ENCODE measurements at regions not wholly inside any gene's neighbourhood (a gene's known extent, or its start where the extent isn't known, plus 50 kb on each side); places are given as distances from the start of the nearest gene placed in this dataset.
"Not testable (repeated sequence)": the region's sequence is repeated elsewhere in the genome, so short reads cannot be mapped to it uniquely, and the experiment has no call there.

DNA sequence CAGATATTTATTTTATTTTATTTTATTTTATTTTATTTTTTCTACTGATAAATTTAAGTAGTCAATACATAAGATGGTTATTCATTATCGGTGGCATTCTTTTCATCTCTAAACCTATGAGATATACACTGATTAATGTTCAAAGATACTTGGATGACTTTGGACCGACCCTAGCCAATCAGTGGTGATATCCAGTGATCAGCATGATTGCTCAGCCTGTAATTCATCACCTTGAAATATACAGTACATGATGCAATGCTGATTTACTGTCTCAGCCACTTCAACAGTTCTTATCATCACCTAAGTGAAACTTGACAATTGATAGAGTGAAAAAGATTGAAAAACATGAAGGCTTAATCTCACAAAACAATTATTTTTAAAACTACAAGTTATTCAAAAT, 1651.0 kb downstream of the REEP3 start:
- 67 to 70% (median 70%) methylated on average over 2 of the region's 2 CpGs for WGBS, 3 donors
- H3K27ac ChIP-seq (ENCODE audit: low read depth, low read length) = no peak overlapping the region

DNA sequence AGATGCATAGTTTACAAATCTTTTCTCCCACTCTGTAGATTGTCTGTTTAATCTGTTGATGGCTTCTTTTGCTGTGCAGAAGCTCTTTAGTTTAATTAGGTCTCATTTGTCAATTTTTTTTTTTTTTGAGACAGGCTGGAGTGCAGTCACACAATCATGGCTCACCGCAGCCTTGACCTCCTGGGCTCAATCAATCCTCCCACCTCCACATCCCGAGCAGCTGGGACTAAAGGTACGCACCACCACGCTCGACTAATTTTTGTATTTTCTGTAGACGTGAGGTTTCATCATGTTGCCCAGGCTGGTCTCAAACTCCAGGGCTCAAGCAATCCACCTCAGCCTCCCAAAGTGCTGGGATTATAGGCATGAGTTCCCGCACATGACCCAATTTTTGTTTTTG, 1655.8 kb downstream of the REEP3 start:
- 88 to 91% (median 89%) methylated on average over 7 of the region's 7 CpGs for WGBS, 3 donors
- H3K27ac ChIP-seq (ENCODE audit: low read depth, low read length) = no peak overlapping the region

DNA sequence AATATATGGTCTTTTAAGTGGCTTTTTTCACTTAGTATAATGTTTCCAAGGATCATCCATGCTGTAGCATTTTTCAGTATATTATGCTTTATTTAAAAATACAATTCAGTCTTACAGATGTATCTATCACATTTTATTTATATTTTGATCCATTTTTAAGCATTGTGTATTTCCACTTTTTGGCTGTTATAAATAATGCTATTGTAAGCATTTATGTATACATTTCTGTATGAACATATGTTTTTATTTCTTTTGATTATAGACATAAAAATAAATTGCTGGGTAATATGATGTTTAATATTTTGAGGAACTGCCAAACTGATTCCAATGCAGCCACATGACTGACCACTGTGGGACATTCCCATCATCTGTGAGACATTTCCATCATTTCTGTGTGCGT, 1662.0 kb downstream of the REEP3 start:
- H3K27ac ChIP-seq (ENCODE audit: low read depth, low read length) = no peak overlapping the region
- 93 to 95% (median 95%) methylated on average over 1 of the region's 1 CpG for WGBS, 3 donors

DNA sequence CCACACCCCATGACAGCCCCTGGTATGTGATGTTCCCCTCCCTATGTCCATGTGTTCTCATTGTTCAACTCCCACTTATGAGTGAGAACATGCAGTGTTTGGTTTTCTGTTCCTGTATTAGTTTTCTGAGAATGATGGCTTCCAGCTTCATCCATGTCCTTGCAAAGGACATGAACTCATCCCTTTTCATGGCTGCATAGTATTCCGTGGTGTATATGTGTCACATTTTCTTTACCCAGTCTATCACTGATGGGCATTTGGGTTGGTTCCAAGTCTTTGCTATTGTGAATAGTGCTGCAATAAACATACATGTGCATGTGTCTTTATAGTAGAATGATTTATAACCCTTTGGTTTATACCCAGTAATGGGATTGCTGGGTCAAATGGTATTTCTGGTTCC, 1665.5 kb downstream of the REEP3 start:
- WGBS, 3 donors = 76 to 94% (median 88%) methylated on average over 1 of the region's 1 CpG
- not testable (repeated sequence) for H3K27ac ChIP-seq (ENCODE audit: low read depth, low read length)

DNA sequence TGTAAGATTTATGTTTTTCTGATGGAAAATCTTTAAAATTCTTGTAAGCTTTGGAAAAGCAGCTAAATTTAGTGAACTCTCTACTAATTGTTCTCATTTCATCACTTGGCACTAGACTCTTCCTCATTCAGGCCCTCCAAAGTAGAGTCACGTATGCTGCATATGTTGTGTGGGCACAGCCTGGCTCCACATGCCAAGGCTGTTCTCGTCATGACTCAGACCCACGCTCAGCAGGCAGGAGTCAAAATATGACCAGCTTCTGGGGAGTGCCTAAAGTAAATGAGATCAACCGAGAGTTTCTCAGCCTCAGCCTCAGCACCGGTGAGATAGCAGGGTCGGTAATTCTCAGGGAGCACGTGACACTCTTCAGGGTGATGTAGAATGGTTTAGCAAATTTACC, 1672.9 kb downstream of the REEP3 start:
- WGBS, 3 donors = 89 to 90% (median 89%) methylated on average over 7 of the region's 7 CpGs
- H3K27ac ChIP-seq (ENCODE audit: low read depth, low read length) = no peak overlapping the region

DNA sequence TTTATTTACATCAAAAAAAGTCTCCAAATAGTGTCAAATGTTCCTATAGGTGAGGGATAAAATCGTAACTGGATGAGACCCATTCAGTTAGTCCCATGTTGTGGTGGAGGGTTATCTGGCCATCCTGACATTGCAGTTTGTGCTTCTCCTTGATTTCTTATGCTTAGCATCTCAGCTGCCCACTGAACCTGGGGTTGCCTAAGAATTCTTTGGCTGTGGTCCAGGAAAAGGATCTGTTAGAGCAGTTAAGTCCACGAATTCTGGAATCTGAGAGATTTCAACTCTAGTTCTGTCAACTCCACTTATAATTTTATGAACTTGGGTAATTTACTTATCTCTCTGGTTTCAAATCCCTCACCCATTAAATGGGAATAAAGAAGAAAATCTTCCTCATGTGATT, 1673.4 kb downstream of the REEP3 start:
- WGBS, 3 donors = 72 to 82% (median 73%) methylated on average over 2 of the region's 2 CpGs
- no peak overlapping the region for H3K27ac ChIP-seq (ENCODE audit: low read depth, low read length)

DNA sequence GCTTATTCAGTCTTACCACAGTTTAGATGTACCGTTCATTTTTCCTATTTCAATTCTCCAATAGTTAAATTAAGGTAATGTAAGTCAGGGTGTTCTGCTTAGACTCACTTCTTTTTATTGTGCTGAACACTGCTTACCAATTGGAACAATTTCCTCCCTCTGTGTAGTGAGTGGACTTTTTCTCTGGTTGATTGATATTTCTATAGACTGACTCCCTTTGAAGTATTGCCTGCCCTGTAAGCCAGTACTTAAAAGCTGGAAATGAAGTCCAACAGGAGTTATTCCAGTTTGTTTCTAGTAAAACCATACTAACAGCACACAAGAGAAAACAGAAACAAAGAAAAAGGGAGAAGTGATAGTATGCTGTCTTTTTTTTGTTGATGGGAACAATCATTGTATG, 1674.9 kb downstream of the REEP3 start:
- 53 to 70% (median 60%) methylated on average over 1 of the region's 1 CpG for WGBS, 3 donors
- no peak overlapping the region for H3K27ac ChIP-seq (ENCODE audit: low read depth, low read length)

DNA sequence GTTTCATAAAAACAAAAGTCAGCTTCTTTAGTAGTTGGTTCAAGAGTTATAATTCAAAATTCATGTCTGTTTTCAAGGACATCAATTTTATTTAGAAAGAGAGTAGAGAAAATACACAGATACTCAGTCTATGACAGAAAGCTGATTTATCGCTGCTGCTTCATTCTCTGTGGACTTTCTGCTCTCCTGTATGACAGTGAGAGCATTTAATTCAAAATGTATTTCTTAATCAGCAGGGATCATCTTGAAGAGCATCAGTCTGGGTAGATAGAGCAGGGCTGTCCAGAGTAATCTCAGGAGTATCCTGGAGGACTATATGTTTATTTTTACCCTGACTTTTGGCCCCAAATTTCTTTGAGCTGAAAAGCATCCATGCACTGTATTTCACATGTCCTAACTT, 1676.7 kb downstream of the REEP3 start:
- H3K27ac ChIP-seq (ENCODE audit: low read depth, low read length) = no peak overlapping the region
- WGBS, 3 donors = 75 to 89% (median 83%) methylated on average over 1 of the region's 1 CpG

DNA sequence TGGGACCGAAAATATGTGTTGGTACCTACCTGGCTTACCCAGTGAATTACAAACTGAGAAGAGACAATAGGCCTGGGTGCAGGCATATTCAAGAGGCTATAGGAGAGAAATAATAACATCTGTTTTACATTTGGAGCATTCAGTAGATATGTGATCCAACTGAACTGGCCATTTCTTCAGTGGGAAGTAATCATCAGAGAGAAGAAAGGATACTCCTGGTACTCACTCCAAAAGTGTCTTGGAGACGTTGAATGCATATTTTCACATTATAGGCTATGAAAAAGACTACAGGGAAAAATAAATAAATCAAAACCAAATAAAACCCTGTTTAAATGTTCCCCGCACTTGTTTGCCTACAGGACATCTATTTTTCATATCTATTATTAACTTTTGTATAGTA, 1680.3 kb downstream of the REEP3 start:
- 67 to 81% (median 75%) methylated on average over 3 of the region's 3 CpGs for WGBS, 3 donors
- H3K27ac ChIP-seq (ENCODE audit: low read depth, low read length) = no peak overlapping the region

DNA sequence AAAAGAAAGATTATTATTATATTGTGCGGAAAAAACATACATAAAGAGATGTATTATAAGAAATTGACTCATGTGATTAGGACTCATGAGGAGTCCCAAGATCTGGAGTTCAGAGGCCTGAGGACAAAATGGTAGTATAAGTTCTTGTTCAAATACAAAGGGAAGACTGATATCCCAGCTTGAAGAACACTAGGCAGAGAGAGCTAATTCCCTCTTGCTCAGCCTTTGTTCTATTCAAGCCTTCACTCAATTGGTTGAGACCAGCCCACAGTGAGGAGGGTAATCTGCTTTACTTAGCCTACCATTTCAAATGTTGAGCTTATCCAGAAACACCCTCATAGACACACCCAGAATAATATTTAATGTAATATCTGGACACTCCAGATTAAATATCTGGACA, 1683.8 kb downstream of the REEP3 start:
- no peak overlapping the region for H3K27ac ChIP-seq (ENCODE audit: low read depth, low read length)
- WGBS, 3 donors = 89 to 98% (median 92%) methylated on average over 1 of the region's 1 CpG

DNA sequence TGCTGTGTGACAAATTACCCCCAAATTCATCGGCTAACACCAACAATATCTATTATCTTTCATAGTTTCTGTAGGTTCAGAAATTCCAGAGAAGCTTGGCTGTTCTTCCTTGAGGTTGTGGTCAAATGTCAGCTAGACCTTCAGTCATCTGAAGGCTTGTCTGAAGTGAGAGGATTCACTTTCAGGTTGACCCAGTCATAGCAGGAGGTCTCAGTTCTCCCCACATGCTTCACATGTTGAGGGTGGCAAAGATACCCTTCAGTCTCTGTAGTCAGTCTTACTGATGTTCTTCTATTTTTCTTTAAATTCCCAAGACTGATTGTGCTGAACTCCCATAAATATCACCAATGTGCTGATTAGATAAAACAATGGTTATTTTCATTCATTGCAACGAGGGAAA, 1692.0 kb downstream of the REEP3 start:
- H3K27ac ChIP-seq (ENCODE audit: low read depth, low read length) = no peak overlapping the region
- 81 to 86% (median 83%) methylated on average over 2 of the region's 2 CpGs for WGBS, 3 donors

DNA sequence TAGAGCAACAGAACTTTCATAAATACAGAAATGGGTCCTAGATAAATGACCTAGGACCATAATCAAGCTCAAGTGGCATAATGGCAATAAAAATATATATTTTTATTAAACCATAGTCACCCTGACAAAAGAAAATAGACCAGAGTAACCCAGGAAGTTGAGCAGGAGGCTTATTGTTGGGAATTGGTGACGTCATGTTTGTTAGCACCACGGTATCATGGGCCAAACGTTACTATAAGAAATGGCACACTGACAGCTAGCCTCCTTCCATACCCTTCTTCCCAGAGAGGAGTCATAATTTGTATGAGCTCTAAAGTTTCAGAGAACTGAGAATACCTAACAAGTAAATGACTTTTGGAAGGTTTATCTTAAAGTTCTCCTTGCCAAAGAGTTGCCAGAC, 1698.2 kb downstream of the REEP3 start:
- H3K27ac ChIP-seq (ENCODE audit: low read depth, low read length) = no peak overlapping the region
- WGBS, 3 donors = 82 to 88% (median 84%) methylated on average over 3 of the region's 3 CpGs

DNA sequence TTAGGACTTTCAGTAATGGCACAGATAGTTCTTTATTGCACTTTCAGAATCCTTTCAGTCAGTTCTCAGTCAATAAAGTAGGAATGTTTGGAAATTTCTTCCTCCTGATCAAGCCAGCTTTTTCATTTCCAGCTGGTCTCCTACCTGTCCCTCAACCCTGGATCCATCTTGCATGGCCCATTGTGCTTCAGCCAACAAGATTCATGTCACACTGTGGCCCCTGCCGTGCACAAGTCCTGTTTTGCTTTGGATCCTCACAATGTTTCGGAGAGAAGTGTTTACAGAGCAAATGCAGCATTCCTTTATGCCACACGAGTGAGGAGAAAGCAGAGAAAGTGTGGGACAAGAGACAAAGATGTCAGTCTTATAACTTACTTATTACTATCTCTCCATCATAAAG, 1694.7 kb upstream of the LRRTM3 start:
- no peak overlapping the region for H3K27ac ChIP-seq (ENCODE audit: low read depth, low read length)
- WGBS, 3 donors = 37 to 61% (median 58%) methylated on average over 3 of the region's 3 CpGs

DNA sequence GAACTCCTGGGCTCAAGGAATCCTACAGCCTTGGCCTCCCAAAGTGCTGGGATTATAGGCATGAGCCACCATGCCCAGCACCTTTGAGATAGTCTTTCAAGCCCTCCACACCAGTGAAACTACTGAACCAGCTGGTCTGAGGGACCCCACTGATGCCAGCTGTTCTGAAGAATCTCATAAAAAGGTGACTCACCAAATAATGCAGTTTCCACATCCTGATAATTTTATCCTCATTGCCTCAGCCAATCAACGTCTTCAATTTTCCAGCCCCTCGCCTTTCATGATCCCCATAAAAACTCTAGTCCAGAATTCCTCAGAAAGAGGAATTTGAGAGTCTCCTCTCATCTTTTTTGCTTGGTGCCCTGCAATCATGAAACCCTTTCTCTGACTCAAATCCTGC, 1691.6 kb upstream of the LRRTM3 start:
- H3K27ac ChIP-seq (ENCODE audit: low read depth, low read length) = no peak overlapping the region
- WGBS, 3 donors = 79 to 91% (median 87%) methylated on average over 2 of the region's 2 CpGs

DNA sequence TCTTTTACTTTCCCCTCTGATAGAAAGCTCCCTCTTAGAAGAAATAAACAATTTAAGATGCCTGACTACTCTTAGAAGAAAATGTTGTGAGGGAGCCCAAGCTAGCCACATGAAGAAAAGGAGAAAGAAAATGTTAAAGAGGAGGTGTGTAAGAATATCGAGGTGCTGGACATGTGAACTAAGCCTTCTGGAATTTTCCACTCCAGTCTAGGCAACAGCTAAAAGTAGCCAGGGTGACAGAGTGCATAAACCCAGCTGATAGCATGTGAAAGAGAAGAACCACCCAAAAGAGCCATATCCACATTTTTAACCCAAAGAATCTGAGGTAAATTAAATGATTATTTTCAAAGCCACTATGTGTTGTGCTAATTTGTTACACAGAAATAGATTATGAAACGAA, 1690.6 kb upstream of the LRRTM3 start:
- no peak overlapping the region for H3K27ac ChIP-seq (ENCODE audit: low read depth, low read length)
- 66 to 75% (median 68%) methylated on average over 2 of the region's 2 CpGs for WGBS, 3 donors

DNA sequence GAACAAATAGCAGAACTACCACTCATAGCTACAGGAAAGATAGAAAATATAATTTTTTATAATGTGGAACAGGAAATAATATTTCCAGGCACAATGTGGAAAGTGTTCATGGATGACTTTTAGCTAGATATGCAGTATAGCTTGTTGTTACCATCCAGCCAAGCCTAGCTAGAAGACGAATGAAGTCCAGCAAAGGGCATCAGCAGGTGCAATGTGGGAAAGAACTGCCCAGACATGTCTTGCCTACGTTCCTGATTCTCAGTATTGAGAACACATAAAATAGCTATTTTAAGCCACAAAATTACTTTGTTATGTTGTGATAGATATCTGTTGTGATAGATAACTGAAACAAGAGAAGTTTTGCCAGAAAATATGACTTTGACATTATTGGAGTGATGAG, 1690.0 kb upstream of the LRRTM3 start:
- H3K27ac ChIP-seq (ENCODE audit: low read depth, low read length) = no peak overlapping the region
- WGBS, 3 donors = 73 to 79% (median 76%) methylated on average over 2 of the region's 2 CpGs

DNA sequence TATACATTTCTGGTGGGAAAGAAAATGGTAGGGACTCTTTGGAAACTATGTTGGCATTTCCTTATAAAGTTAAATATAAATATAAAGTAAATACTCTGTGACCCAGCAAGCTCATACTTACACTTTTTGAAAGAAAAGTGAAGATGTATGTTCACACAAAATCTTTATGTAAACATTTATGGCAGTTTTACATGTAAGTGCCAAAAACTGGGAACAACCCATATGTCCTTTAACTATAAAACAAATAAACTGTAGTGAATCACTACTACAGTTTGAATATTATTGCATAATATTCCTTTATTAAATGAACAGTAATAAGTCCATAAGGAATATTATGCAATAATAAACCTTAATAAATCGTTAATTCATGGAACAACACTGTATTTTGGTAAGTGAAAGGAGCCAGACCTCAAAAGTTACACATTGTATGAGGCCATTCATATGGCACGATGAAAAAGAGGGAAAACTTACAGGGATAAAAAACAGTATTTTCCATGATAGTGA, 1660.3 kb upstream of the LRRTM3 start:
- WGBS, 3 donors = 72 to 81% (median 76%) methylated on average over 2 of the region's 2 CpGs
- no peak overlapping the region for H3K27ac ChIP-seq (ENCODE audit: low read depth, low read length)

DNA sequence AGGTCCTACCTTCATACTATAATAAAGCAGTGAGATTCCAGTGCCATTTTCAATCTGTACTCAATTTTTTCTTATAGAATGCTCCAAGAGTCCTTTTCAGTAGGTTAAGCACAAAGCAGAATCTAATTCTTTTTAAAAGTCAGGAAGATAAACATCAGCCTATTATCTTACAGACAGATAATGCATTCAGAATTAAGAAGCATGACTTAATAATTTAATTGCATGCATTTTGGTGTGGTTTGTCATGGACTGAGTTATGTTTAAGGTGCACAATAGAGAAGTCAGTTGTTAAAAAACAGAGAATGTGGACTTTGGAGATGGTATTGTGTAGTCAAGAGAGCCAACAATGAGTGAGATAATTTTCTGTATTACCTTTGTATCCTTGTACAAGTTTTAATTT, 1656.3 kb upstream of the LRRTM3 start:
- not testable (repeated sequence) for H3K27ac ChIP-seq (ENCODE audit: low read depth, low read length)

DNA sequence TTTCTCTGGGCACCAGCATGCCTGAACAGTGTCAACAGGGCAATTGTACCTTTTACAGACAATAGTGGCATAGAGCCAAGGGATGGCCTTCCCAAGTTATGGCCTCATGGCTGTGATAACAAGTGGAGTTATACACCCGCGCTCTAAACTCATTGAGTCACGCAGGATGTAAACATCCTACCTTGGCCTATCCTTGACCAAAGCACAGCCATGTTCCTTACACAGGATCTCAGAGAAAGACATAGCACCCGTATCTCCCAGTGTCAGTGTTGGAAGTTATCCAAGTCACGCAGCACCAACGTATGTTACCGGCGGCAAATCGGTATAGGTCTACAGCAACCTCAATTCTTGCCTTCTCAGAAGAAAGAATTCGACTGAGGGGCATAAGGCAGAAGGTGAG, 1654.9 kb upstream of the LRRTM3 start:
- no peak overlapping the region for H3K27ac ChIP-seq (ENCODE audit: low read depth, low read length)
- 93 to 94% (median 93%) methylated on average over 10 of the region's 10 CpGs for WGBS, 3 donors

DNA sequence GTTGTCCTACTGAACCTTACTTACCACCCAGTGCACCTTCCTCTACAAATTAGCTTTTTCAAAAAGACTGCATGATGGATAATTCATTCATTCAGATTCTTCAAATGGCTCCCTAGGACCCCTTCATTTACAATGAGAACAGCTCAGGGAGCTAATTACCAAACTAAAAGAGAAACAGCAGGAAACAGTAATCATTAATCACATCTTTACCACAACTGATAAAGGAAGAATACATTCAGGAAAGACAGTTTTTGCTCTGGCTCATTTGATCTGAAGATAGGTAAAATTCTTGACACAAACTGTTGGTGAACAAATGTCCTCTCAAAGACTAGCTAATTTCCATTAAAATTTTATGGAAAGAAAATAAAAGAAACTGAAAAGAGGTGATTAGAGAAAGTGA, 1652.7 kb upstream of the LRRTM3 start:
- no peak overlapping the region for H3K27ac ChIP-seq (ENCODE audit: low read depth, low read length)

DNA sequence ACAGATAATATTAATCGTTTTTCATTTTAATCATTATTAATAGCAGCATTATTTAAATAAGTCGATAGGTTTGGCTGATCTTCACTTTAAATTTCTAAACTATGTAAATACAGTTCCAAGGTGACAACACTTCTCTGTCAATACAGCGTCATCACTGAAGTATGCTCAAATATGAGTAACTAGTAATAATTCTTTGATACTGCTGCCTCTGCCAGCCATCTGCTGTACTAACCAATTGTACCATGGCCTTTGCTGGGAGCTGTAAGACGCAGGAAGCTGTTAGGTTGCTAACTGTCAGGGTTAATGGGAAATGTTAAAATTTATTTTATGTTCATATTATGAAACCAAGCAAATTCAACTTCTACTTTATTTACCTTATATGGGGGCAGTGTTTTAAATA, 1650.5 kb upstream of the LRRTM3 start:
- 62 to 86% (median 71%) methylated on average over 4 of the region's 4 CpGs for WGBS, 3 donors
- H3K27ac ChIP-seq (ENCODE audit: low read depth, low read length) = no peak overlapping the region
